NCI-H526 (cell line): ENCODE measurements at regions not wholly inside any gene's neighbourhood (a gene's known extent, or its start where the extent isn't known, plus 50 kb on each side); places are given as distances from the start of the nearest gene placed in this dataset.
"Not testable (repeated sequence)": the region's sequence is repeated elsewhere in the genome, so short reads cannot be mapped to it uniquely, and the experiment has no call there.

Source experiments
- DNase-seq, 2 experiments: peaks; one replicate each; lab custom pipeline; 2025; lab: John Stamatoyannopoulos, UW

DNA sequence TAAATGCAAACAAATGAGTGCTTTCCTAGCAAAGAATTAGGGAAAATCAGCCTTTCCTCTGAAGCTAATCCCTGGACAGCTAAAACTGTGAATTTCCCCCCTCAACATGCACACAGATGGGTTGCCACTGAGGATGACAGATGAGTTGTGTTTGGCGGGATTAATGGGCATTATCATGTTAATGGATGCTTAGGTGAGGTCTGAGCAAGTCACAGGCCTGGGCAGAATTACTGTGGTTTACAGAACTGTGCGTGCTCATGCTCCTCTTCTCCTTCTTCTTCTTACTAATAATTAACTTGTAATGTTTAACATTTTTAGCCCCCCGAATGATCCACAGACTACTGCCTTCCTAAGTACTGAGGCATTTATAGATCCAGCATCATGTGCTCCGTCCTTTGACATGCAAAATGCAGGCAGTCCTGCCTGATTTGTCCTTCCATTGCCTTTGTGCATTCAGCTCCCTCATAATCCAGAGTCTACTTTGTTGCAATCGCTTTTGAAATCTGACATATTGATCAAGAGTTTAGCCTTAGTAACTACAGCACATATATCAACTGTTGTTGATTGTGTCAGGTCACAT is 753.4 kb upstream of the MMS22L start:
- DNase-seq = no peak

GRCh38 chr6:98037571-98037970 is 754.6 kb upstream of the MMS22L start:
- no peak for DNase-seq

- no peak for DNase-seq
Measured at GRCh38 chr6:98039443-98039842, 756.4 kb upstream of the MMS22L start.

DNA sequence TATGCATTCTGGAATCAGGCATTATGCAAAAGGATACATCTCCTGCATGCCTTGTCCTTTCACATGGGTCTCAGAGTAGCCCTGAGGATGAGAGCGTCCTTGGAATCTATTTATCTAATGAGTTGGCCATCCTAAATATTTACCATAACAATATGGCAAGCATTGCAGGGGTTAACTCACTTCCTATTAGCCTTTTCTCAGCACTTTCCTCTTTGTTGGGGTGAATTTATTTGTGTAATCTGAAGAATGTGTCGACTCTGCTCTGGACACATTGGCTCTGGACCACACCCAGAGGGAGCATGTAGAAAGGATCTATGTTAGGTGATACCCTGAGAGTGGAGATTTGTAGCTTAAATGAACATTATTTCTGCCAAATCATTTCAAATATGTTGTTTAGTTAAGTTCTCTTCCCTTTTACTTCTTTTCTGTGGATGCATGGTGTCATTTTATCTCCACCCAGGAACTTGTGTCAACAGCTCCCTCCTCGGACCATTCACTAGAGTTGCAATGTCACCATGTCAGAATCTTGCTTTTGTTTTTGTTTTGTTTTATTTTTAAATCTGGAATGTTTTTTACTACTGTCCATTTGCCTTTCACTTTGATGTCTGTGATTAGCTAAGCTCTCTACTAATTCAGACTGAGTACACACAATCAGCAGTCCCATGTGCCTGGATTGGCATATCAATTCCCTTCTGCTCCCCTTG is 757.0 kb upstream of the MMS22L start:
- peak in 1 of 2 experiments; percentile 11 for DNase-seq

DNA sequence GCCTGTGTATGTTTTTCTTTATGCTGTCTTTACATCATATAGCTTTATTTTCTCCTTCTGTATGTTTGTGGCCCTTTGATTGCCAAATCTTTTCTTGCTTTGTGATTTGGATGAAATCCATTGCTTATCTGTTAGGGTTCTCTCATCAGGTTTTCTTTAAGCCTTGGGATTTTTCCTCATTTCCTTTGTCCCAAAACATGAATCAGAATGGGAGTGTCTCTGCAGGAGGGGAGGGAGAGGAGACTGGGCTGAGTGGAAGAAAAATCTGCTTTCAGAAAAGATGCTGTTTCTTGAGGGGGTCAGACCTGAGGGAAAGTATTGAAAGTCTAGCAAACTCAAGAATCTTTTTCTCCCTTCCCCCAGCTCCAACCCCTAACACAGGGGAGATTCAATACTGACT is 758.0 kb upstream of the MMS22L start:
- DNase-seq = no peak

DNA sequence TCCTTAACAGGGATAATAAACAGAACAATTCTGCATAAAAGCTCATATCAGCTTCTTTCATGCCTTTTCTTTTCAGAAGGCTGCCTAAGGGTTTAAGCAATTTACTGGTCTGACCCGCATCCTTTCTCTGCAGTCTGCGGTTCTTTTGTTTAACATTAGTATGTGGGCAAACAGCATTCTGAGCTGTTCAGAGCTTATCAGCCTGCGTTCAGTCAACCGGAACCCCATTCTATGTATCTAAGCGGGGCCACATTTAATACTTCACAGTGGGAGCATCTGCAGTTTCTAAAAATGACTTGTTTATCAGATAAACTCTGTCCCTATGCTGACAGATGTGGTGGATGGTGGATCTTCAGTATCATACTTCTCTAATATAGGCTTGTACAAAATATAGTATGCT is 758.9 kb upstream of the MMS22L start:
- peak; percentile 35 to 66 for DNase-seq

DNA sequence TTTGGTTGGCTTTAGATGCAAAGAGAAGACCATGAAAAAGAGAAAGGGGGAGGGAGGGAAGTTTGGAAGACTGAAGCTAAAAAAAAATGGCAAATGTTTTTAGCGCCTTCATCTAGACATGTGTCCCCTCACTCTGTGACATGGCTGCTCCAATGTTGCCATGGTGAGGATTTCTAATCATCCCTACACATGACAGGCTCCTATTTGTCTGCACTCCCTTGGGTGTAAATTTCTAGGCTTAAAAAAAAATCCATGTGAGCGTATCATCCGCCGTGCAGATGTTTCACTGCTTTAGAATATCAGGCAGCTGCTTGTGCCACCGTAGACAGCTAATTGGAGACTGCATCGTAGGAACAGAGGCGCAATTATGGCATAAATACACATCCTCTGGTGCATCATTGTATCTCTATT is 761.1 kb upstream of the MMS22L start:
- no peak for DNase-seq

DNA sequence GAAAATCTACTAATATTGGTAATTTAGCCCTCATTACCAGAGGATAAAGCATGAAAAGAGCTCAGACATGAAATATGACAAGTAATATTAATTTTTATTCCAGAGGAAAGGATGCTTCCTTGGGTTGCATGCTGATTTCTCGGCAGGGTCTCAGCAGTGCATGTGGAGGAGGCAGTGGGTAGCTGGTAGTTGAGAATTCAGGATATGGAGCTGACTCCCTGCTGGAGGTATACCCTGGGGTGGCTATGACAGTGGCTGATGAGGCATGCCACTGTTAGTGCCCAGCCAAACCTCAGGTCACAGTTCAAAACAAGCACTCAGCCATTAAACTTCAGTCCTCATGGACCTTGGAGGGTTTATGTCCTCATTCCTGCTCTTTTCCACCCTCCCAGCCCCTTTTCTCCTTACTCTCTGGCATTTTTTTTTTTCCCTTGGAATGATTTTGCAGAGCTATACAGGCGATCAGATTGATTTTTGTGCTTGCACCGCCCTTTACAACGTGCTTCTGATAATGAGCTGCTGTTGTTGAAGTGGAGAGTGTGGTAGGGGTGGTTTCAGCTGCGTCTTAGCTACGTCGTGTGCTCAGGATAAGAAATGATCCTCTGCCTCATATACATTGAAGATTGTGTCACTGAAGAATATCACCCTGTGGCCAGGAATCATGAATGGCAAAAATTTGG is 761.9 kb upstream of the MMS22L start:
- no peak for DNase-seq

DNA sequence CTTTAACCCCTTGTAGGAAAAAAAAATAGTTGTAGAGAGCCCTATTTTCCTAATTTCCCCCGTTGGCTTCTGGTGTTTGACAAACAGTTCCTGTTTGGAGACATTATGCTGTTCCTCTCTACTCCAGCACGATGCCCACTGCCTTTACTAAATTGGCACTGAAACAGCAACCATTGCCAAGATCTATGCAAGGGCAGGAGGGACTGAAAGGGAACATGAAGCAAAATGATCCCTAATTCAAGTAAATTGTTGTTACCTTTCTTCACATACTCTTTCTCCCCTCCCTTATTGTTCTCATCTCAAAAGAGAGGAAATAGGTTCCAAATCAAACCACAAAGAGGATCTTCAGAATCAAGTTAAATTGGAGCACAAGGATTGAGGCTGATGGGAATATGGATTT is 764.1 kb upstream of the MMS22L start:
- DNase-seq = no peak

DNA sequence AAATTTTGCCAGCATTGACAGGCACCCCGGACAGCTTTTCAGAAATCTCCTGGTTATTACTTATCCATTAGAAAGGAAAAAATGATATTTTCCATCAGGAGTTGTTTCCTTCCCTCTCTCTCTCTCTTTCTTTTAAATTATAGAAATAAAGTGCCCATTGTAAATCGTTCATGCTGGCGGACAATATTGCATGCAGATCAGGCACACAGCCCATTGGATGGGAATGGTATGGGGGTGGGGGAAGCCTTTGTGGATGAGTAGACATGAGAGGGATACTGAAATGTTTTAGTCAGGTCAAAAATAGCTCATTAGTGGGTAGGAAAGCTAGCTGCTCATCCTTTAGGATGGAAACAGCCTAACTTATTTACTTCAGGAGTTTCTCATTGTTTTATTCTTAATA is 764.9 kb upstream of the MMS22L start:
- no peak for DNase-seq

DNA sequence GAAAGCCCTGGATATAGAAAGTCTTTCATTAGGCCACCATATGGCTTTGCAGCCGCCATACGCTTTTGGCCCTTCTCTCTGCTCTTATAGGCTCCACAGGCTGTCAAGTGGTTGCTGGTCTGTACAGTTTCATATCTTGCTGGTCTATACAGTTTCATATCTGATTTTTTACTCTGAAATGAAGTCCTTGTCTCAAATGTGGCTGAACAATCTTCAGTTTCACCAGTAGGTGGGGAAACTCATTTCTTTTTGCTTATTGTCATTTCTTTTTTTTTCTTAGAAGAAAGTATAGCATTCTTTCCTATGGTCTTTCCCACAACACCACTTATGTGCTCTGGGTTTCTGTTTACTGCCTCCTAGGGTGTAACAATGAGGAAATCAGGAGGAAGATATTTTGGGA is 771.4 kb upstream of the MMS22L start:
- peak; percentile 3 to 14 for DNase-seq

DNA sequence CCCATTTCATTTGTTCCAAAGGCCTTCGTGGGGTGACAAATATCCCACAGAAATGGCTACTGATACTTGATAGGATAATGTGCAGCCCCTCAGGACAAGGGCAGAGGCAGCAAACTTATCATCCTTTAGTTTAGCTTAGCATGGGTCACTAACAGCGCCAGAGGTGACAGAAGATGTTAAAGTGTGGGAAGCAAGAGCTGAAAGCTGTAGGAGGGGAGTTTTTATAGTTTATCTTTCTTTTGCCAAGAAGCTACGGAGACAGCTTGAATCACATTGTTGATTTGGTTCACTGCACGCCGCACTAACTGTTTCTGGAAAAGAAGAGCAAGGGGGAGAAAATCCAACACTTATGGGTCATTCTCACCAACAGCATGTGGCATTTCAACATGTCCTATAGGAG is 773.9 kb upstream of the MMS22L start:
- no peak for DNase-seq

GRCh38 chr6:98067375-98067774 is 767.0 kb upstream of the POU3F2 start:
- DNase-seq = no peak

GRCh38 chr6:98088537-98088936 is 745.8 kb upstream of the POU3F2 start:
- not testable (repeated sequence) for DNase-seq

DNA sequence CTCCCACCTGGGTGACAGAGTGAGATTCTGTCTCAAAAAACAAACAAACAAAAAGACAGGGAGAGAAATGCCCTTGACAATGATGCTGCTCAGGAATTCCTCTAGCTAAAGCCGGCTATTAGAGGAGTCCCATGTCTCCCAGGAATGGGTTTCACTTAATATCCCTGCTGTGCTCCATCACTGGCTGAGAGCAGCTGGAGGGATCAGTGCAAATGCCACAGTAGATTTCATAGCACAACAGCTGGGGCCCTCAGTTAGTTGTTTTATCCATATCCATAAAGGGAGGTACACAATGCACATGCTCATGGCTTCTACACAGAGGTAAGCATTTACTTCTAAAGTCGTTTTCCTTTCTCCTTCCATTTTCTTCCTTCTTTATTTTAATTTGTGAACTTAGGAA is 742.0 kb upstream of the POU3F2 start:
- DNase-seq = no peak

DNA sequence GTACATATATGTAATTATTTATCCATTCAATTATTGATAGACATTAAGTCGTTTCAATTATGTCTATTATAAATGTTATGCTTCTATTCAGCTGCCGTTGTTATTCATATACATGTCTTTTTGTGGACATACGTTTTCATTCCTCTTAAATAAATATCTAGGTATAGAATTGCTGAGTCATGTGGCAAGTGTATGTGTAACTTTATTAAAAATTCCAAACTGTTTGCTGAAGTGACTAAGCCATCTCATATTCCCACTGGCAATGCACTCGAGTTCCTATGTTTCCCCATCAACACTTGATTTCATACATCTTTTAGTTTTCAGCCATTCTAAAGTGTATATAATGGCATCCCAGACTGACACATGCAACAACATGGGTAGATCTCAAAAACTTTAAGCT is 739.7 kb upstream of the POU3F2 start:
- no peak for DNase-seq

GRCh38 chr6:98107801-98108200 is 726.6 kb upstream of the POU3F2 start:
- no peak for DNase-seq

DNA sequence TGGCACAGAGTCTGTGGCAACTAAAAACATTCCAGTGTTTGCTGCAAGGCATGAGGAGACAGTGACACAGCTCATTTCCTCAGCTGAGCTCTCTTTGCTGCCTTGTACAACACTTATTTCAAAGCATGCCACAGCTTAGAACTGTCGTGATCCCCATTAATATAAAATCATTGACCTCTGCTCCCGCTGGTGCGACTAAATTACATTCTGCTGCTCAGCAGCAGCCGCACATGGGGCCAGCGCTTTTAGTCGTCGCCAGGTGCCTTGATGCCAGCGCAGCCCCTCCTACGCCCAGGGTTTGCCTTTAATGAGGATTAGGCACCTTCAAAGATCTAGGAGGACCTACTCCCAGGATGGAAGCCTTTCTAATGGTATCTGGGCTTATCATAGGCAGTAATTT is 717.9 kb upstream of the POU3F2 start:
- DNase-seq = no peak

DNA sequence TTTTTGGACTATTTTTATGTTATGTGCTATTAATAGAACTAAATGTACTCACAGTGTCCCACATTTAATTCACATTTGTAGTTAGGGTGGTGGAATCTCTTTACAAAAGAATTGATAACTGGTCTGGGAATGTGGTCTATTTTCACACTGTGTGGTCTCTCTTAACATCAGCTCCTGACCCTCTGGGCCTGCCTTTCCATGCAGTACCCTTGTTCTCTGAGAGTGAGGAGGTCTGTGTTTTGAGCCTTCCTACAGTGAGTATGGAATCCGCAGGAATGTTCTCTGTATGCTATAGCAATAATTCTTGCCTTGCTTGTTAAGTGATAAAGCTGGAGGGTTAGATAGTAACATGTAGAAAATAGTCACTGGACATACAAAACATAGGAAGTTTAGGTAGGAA is 717.3 kb upstream of the POU3F2 start:
- no peak for DNase-seq

DNA sequence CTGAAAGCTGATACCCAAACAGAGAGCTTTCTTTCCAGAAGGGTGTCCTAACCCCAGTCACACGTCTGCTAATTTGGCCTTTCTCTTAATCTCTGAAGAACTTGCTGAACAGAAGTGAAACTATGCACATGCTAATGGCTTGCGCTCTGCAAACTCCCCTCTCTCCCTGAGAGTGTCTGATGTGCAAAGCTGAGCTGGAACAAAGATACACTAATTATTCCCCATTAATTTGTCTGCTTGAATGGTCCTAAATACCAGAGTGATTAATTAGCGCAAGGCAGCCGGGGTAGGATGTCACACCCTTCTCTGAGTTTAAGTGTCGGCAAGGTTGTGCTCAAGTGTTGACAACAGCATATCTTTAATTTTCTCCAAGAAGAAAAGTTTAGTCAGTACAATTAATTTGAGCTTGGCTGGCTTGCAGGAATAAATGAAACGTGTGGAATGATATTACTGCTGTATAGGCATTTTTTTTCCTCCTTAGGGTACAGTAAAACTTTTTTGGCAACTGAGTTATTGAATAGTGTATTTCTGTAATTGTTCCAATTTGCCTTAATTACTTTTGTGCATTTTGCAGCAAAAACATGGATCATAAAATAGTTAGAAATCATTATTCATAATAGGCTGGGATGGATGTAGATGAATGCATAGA is 715.9 kb upstream of the POU3F2 start:
- no peak for DNase-seq

GRCh38 chr6:98124171-98124570 is 710.2 kb upstream of the POU3F2 start:
- DNase-seq = no peak

DNA sequence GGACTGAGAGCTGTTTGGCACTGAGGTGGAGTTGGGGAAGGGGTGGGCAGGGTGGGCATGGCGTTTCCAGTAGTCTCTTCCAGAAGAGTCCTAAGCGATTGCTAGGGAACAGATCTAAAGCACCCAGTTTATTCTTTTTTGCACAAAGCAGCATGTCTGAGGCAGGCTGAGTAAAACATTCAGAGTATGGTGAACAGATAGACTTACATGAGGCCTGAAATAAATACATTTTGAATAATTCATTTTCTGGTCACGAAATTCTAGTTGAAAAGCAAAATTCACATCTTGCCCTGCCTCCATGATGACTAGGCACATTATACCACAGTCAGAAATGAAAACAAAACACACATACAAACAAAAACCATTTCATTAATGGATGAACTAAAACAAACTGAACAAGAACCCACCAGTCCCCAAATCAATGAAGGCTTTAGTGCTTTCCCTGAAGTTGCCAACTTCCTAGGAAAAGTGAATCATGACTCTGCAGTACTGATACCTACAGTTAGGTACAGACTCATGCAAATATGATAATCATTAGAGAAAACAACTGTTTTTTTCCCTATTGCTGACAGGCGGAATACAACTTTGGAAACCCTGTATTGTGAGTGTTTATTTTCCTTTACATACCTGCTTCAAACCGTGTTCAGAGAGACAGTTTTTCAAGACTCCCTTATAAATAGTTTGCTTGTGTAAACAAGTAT is 702.9 kb upstream of the POU3F2 start:
- DNase-seq = no peak
